Mammary epithelial cell (primary cell): ENCODE measurements at regions not wholly inside any gene's neighbourhood (a gene's known extent, or its start where the extent isn't known, plus 50 kb on each side); places are given as distances from the start of the nearest gene placed in this dataset.

Experiments
- EZH2 ChIP-seq: IDR thresholded peaks from 2 replicates; pipeline ENCODE4 v1.6.1; 2012; ENCODE audit warnings: low read length, inconsistent platforms, borderline replicate concordance
- TF ChIP-seq, protein P1 (sequence below), 2 donors: IDR thresholded peaks in 1 of 2; conservative IDR thresholded peaks in 1 of 2; 2 replicates each; pipeline ENCODE4 v1.5.1; 2011 to 2012; ENCODE audit warnings: inconsistent platforms in 2 of 2, low read length in 2 of 2, mild to moderate bottlenecking in 2 of 2, control low read depth in 1 of 2, low read depth in 1 of 2; ENCODE audit not compliant: insufficient read depth in 1 of 2; ENCODE audit errors: extremely low read depth in 1 of 2

DNA sequence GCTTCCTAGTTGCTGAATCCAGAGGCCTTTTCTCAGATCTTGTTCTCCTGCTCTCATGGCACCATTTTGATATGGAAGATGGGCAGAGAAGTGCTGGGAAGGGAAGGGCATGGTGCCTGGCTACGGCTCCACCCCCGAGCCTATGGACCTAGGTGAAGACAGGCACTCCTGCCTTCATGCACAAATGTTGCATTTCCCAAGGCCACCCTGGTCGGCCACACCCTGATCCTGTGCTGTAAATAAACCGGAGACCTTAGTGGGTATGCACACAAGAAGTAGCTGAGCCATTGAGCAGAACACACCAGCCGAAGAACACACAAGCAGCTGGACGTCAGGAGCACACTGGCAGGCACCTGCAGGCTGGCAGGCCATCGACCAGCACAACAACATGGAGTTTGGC is 261.6 kb downstream of the SHQ1 start:
- TF ChIP-seq, protein P1, sequence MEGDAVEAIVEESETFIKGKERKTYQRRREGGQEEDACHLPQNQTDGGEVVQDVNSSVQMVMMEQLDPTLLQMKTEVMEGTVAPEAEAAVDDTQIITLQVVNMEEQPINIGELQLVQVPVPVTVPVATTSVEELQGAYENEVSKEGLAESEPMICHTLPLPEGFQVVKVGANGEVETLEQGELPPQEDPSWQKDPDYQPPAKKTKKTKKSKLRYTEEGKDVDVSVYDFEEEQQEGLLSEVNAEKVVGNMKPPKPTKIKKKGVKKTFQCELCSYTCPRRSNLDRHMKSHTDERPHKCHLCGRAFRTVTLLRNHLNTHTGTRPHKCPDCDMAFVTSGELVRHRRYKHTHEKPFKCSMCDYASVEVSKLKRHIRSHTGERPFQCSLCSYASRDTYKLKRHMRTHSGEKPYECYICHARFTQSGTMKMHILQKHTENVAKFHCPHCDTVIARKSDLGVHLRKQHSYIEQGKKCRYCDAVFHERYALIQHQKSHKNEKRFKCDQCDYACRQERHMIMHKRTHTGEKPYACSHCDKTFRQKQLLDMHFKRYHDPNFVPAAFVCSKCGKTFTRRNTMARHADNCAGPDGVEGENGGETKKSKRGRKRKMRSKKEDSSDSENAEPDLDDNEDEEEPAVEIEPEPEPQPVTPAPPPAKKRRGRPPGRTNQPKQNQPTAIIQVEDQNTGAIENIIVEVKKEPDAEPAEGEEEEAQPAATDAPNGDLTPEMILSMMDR (conservative IDR thresholded peaks at IDR 0.05 in 1 of 2, IDR thresholded peaks at IDR 0.05 in 1 of 2; ENCODE audit: extremely low read depth in 1 of 2, insufficient read depth in 1 of 2, low read depth in 1 of 2, low read length in 2 of 2): no peak
- no peak for TF ChIP-seq EZH2
